Glutamatergic neuron (in vitro differentiated cells): ENCODE measurements at regions not wholly inside any gene's neighbourhood (a gene's known extent, or its start where the extent isn't known, plus 50 kb on each side); places are given as distances from the start of the nearest gene placed in this dataset.

ENCODE experiments used
- DNase-seq: peaks from one replicate; pipeline ENCODE4 v3.0.0; 2022
- H3K27ac Mint-ChIP-seq: one replicate; pipeline ENCODE4 v1.8.0; 2020; ENCODE audit warnings: mild to moderate bottlenecking, mixed read lengths, inconsistent platforms; ENCODE audit not compliant: unreplicated experiment
- H3K27me3 Mint-ChIP-seq: one replicate; pipeline ENCODE4 v1.8.0; 2020; ENCODE audit warnings: mild to moderate bottlenecking, moderate library complexity, mixed read lengths, inconsistent platforms; ENCODE audit not compliant: unreplicated experiment
- H3K36me3 Mint-ChIP-seq: one replicate; pipeline ENCODE4 v1.8.0; 2020; ENCODE audit warnings: mild to moderate bottlenecking, mixed read lengths, inconsistent platforms; ENCODE audit not compliant: unreplicated experiment
- H3K4me1 Mint-ChIP-seq: one replicate; pipeline ENCODE4 v1.8.0; 2020; ENCODE audit warnings: mild to moderate bottlenecking, low read depth, mixed read lengths, inconsistent platforms; ENCODE audit not compliant: unreplicated experiment
- H3K4me3 Mint-ChIP-seq: one replicate; pipeline ENCODE4 v1.8.0; 2020; ENCODE audit warnings: mild to moderate bottlenecking, mixed read lengths, inconsistent platforms; ENCODE audit not compliant: unreplicated experiment
- H3K9me3 Mint-ChIP-seq: one replicate; pipeline ENCODE4 v1.8.0; 2020; ENCODE audit warnings: mild to moderate bottlenecking, moderate library complexity, mixed read lengths, inconsistent platforms; ENCODE audit not compliant: unreplicated experiment
- TF ChIP-seq, protein P1 (sequence below): fragments of 200-600 bp; sonication (generic); IDR thresholded peaks from one replicate; pipeline ENCODE4 v1.5.0; 2021; ENCODE audit not compliant: partially characterized antibody, unreplicated experiment

GRCh38 chr19:46919324-46919723, 58.5 kb downstream of the ARHGAP35 start:
- peaks cover 7% of the 10 kb centered on the region for H3K36me3 Mint-ChIP-seq
- peaks cover 26% of the 10 kb centered on the region for H3K4me1 Mint-ChIP-seq
- no peak overlapping the region for H3K4me3 Mint-ChIP-seq
- peaks cover 2% of the 10 kb centered on the region for H3K9me3 Mint-ChIP-seq
- TF ChIP-seq, protein P1, sequence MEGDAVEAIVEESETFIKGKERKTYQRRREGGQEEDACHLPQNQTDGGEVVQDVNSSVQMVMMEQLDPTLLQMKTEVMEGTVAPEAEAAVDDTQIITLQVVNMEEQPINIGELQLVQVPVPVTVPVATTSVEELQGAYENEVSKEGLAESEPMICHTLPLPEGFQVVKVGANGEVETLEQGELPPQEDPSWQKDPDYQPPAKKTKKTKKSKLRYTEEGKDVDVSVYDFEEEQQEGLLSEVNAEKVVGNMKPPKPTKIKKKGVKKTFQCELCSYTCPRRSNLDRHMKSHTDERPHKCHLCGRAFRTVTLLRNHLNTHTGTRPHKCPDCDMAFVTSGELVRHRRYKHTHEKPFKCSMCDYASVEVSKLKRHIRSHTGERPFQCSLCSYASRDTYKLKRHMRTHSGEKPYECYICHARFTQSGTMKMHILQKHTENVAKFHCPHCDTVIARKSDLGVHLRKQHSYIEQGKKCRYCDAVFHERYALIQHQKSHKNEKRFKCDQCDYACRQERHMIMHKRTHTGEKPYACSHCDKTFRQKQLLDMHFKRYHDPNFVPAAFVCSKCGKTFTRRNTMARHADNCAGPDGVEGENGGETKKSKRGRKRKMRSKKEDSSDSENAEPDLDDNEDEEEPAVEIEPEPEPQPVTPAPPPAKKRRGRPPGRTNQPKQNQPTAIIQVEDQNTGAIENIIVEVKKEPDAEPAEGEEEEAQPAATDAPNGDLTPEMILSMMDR: no peak
- DNase-seq: no peak
- H3K27ac Mint-ChIP-seq: no peak overlapping the region
- peaks cover 8% of the 10 kb centered on the region for H3K27me3 Mint-ChIP-seq

DNA sequence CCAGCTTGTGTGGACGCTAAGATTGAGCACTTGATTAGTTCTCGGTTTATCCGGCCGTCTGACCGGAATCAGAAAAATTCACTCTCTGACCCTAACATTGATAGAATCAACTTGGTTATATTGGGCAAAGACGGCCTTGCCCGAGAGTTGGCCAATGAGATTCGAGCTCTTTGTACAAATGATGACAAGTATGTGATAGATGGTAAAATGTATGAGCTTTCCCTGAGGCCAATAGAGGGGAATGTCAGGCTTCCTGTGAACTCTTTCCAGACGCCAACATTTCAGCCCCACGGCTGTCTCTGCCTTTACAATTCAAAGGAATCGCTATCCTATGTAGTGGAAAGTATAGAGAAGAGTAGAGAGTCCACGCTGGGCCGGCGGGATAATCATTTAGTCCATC, 59.6 kb downstream of the ARHGAP35 start:
- Mint-ChIP-seq H3K4me1 (peaks cover 33% of the 10 kb centered on the region), H3K9me3 (peaks cover 6% of the 10 kb centered on the region), H3K27me3 (peaks cover 11% of the 10 kb centered on the region), H3K27ac (no peak overlapping the region), H3K36me3 (peaks cover 7% of the 10 kb centered on the region), H3K4me3 (no peak overlapping the region)
- no peak for DNase-seq
- TF ChIP-seq, protein P1: no peak

- peaks cover 7% of the 10 kb centered on the region for H3K36me3 Mint-ChIP-seq
- DNase-seq: no peak
- TF ChIP-seq, protein P1: no peak
- H3K4me3 Mint-ChIP-seq: no peak overlapping the region
- H3K27ac Mint-ChIP-seq: no peak overlapping the region
- peaks cover 13% of the 10 kb centered on the region for H3K27me3 Mint-ChIP-seq
- H3K9me3 Mint-ChIP-seq: peaks cover 6% of the 10 kb centered on the region
- H3K4me1 Mint-ChIP-seq: peaks cover 37% of the 10 kb centered on the region
Observed at GRCh38 chr19:46921071-46921470, 60.3 kb downstream of the ARHGAP35 start.

GRCh38 chr19:46922465-46922864, 61.7 kb downstream of the ARHGAP35 start:
- H3K27ac Mint-ChIP-seq: peak overlapping the region; percentile 1
- peaks cover 6% of the 10 kb centered on the region for H3K9me3 Mint-ChIP-seq
- peaks cover 13% of the 10 kb centered on the region for H3K27me3 Mint-ChIP-seq
- TF ChIP-seq, protein P1: no peak
- no peak for DNase-seq
- peaks cover 45% of the 10 kb centered on the region for H3K4me1 Mint-ChIP-seq
- H3K4me3 Mint-ChIP-seq: no peak overlapping the region
- peaks cover 7% of the 10 kb centered on the region for H3K36me3 Mint-ChIP-seq

DNA sequence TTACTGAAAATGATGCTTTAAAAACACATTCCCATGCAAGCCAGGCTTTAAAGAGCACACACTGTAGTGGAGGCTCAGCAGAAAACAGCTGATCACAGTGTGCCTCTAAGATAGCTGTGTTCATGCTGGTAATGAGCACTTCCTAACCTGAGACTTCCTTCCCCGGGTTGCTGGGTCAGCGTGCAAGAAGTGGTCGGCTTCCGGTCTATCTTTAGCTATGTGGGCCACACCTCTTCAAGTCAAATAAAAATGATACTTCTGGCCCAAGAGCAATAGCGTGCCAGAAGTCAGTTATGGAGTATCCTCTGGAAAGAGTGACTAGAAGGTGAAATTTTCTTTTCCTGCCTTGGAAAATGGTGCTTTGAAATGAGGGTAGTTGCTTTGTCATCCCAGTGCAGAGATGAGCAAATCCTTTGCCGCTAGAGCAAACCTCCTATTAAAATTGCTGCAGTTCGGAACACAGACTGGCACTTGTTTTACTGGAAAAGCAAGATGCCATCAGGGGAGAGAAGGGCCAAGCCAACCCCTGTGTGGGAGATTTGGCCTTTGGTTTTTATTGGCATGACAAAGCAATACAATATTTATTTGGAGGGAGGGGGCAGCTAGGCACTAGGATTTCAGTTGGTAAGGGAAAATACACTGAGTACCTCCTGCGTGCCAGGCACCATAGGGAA, 64.2 kb downstream of the ARHGAP35 start:
- Mint-ChIP-seq H3K4me3 (peak overlapping the region; percentile 53), H3K27me3 (peaks cover 11% of the 10 kb centered on the region), H3K9me3 (peaks cover 6% of the 10 kb centered on the region), H3K36me3 (peaks cover 7% of the 10 kb centered on the region), H3K27ac (no peak overlapping the region), H3K4me1 (peaks cover 39% of the 10 kb centered on the region)
- DNase-seq: no peak
- TF ChIP-seq, protein P1: no peak
